ENCODE measurements at regions not wholly inside any gene's neighbourhood (a gene's known extent, or its start where the extent isn't known, plus 50 kb on each side); places are given as distances from the start of the nearest gene placed in this dataset.

- DNase-seq (ENCODE audit: low spot score) = no peak
- in situ Hi-C loops (cut with MboI; ENCODE audit: low sequenced_read_pairs, unreplicated experiment) = no loop called here
- TF ChIP-seq CTCF (IDR thresholded peaks at IDR 0.05; ENCODE audit: borderline replicate concordance, control extremely low read depth, extremely low read depth, insufficient read depth, missing control alignments) = no peak
These were observed 68.6 kb upstream of the SLC24A3 start for GRCh38 chr20:19143890-19144289.

- in situ Hi-C loops (cut with MboI; ENCODE audit: low sequenced_read_pairs, unreplicated experiment) = no loop called here
- DNase-seq (ENCODE audit: low spot score) = no peak
- no peak for TF ChIP-seq CTCF (IDR thresholded peaks at IDR 0.05; ENCODE audit: borderline replicate concordance, control extremely low read depth, extremely low read depth, insufficient read depth, missing control alignments)
These were observed 51.1 kb upstream of the SLC24A3 start for GRCh38 chr20:19161336-19161735.
